ENCODE measurements at regions not wholly inside any gene's neighbourhood (a gene's known extent, or its start where the extent isn't known, plus 50 kb on each side); places are given as distances from the start of the nearest gene placed in this dataset.

GRCh38 chr7:1320616-1321240 is 88.1 kb downstream of the UNCX start:
- Mint-ChIP-seq H3K27ac (ENCODE audit: unreplicated experiment) (no peak overlapping the region), H3K36me3 (ENCODE audit: low read depth, unreplicated experiment) (no peaks in the 10 kb centered on the region), H3K4me3 (ENCODE audit: unreplicated experiment) (no peak overlapping the region), H3K9me3 (ENCODE audit: unreplicated experiment) (no peaks in the 10 kb centered on the region), H3K4me1 (ENCODE audit: unreplicated experiment) (peaks cover 3% of the 10 kb centered on the region), H3K27me3 (ENCODE audit: unreplicated experiment) (peaks cover 4% of the 10 kb centered on the region)
- TF ChIP-seq, protein P1, sequence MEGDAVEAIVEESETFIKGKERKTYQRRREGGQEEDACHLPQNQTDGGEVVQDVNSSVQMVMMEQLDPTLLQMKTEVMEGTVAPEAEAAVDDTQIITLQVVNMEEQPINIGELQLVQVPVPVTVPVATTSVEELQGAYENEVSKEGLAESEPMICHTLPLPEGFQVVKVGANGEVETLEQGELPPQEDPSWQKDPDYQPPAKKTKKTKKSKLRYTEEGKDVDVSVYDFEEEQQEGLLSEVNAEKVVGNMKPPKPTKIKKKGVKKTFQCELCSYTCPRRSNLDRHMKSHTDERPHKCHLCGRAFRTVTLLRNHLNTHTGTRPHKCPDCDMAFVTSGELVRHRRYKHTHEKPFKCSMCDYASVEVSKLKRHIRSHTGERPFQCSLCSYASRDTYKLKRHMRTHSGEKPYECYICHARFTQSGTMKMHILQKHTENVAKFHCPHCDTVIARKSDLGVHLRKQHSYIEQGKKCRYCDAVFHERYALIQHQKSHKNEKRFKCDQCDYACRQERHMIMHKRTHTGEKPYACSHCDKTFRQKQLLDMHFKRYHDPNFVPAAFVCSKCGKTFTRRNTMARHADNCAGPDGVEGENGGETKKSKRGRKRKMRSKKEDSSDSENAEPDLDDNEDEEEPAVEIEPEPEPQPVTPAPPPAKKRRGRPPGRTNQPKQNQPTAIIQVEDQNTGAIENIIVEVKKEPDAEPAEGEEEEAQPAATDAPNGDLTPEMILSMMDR (IDR thresholded peaks at IDR 0.05; ENCODE audit: unreplicated experiment), result no peak
- DNase-seq (ENCODE audit: low spot score), result no peak

- TF ChIP-seq, protein P1 (IDR thresholded peaks at IDR 0.05; ENCODE audit: unreplicated experiment), result no peak
- Mint-ChIP-seq H3K4me1 (ENCODE audit: unreplicated experiment) (peaks cover 3% of the 10 kb centered on the region), H3K27me3 (ENCODE audit: unreplicated experiment) (peaks cover 4% of the 10 kb centered on the region), H3K27ac (ENCODE audit: unreplicated experiment) (no peak overlapping the region), H3K4me3 (ENCODE audit: unreplicated experiment) (no peak overlapping the region), H3K36me3 (ENCODE audit: low read depth, unreplicated experiment) (no peaks in the 10 kb centered on the region), H3K9me3 (ENCODE audit: unreplicated experiment) (no peaks in the 10 kb centered on the region)
- DNase-seq (ENCODE audit: low spot score), result no peak
These were observed 89.0 kb downstream of the UNCX start for GRCh38 chr7:1321411-1322239.

- Mint-ChIP-seq H3K27me3 (ENCODE audit: unreplicated experiment) (peaks cover 4% of the 10 kb centered on the region), H3K36me3 (ENCODE audit: low read depth, unreplicated experiment) (no peaks in the 10 kb centered on the region), H3K9me3 (ENCODE audit: unreplicated experiment) (no peaks in the 10 kb centered on the region), H3K4me3 (ENCODE audit: unreplicated experiment) (no peak overlapping the region), H3K4me1 (ENCODE audit: unreplicated experiment) (peaks cover 3% of the 10 kb centered on the region), H3K27ac (ENCODE audit: unreplicated experiment) (no peak overlapping the region)
- TF ChIP-seq, protein P1 (IDR thresholded peaks at IDR 0.05; ENCODE audit: unreplicated experiment), result no peak
- no peak for DNase-seq (ENCODE audit: low spot score)
These were observed 89.8 kb downstream of the UNCX start for GRCh38 chr7:1322240-1323110.

- TF ChIP-seq, protein P1 (IDR thresholded peaks at IDR 0.05; ENCODE audit: unreplicated experiment), result no peak
- no peak overlapping the region for H3K4me3 Mint-ChIP-seq (ENCODE audit: unreplicated experiment)
- H3K27ac Mint-ChIP-seq (ENCODE audit: unreplicated experiment), result no peak overlapping the region
- peaks cover 3% of the 10 kb centered on the region for H3K4me1 Mint-ChIP-seq (ENCODE audit: unreplicated experiment)
- no peaks in the 10 kb centered on the region for H3K36me3 Mint-ChIP-seq (ENCODE audit: low read depth, unreplicated experiment)
- H3K27me3 Mint-ChIP-seq (ENCODE audit: unreplicated experiment), result peaks cover 3% of the 10 kb centered on the region
- no peaks in the 10 kb centered on the region for H3K9me3 Mint-ChIP-seq (ENCODE audit: unreplicated experiment)
- DNase-seq (ENCODE audit: low spot score), result no peak
These were observed 90.7 kb downstream of the UNCX start for GRCh38 chr7:1323178-1324027.

Data from endothelial cell (in vitro differentiated cells).